Esophagus squamous epithelium (tissue), 4 donors: ENCODE measurements at regions not wholly inside any gene's neighbourhood (a gene's known extent, or its start where the extent isn't known, plus 50 kb on each side); places are given as distances from the start of the nearest gene placed in this dataset.

Experiments
- POLR2A ChIP-seq, 4 donors: fragments of 450-650 bp; IDR thresholded peaks; one replicate each; pipeline ENCODE4 v1.6.1; 2017; ENCODE audit warnings: antibody characterized with exemption in 4 of 4, mild to moderate bottlenecking in 4 of 4, moderate library complexity in 3 of 4
- TF ChIP-seq, protein P1 (sequence below), 6 experiments: fragments of 450-650 bp in 4 of 6; fragments of 200-600 bp in 2 of 6; sonication (generic) in 2 of 6; IDR thresholded peaks; one replicate each; pipeline ENCODE4 v1.5.1; 2016 to 2019; ENCODE audit warnings: antibody characterized with exemption in 6 of 6, mild to moderate bottlenecking in 4 of 6, moderate library complexity in 4 of 6

DNA sequence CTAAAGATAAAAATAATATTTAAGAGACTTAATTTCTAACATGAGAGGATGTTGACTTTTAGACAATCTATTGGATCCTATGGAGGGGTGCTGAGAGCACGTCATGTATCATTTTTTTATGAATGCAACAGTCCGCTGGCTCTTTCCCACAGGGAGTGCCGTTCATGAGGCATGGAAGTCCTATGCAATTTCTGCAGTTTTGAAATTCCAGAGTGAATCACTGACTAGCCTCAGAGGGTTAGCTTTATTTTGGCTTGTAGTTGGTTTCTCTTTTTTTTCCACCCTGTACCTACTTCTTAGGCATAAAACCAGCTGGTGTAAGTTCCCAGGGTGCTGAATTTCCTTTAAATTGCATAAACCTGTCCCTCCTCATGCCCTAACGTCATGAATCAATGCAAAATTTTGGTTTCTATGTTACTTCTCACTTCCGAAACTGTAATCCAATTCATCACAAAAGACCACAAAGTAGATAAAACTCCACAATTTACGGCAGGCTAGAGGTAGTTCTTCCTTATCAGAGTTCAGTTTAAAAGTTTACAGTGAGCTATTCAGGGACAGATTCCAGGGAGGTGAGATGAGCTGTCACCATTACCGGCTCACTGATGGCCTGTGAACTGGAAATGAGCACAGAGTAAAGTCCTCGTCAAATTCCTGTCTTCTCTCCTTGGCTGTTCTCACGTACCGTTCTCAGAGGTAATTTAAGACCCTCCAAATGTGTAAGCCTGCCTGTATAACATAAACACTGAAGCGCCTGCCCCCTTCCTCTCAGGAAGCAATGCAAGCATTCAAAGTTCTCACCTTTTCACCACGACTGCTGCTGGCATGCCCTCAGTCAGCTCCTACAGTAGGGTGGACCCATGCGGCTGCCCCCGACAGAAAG, 216.6 kb upstream of the SLC10A2 start:
- TF ChIP-seq, protein P1, sequence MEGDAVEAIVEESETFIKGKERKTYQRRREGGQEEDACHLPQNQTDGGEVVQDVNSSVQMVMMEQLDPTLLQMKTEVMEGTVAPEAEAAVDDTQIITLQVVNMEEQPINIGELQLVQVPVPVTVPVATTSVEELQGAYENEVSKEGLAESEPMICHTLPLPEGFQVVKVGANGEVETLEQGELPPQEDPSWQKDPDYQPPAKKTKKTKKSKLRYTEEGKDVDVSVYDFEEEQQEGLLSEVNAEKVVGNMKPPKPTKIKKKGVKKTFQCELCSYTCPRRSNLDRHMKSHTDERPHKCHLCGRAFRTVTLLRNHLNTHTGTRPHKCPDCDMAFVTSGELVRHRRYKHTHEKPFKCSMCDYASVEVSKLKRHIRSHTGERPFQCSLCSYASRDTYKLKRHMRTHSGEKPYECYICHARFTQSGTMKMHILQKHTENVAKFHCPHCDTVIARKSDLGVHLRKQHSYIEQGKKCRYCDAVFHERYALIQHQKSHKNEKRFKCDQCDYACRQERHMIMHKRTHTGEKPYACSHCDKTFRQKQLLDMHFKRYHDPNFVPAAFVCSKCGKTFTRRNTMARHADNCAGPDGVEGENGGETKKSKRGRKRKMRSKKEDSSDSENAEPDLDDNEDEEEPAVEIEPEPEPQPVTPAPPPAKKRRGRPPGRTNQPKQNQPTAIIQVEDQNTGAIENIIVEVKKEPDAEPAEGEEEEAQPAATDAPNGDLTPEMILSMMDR (IDR thresholded peaks at IDR 0.05): no peak
- TF ChIP-seq POLR2A (IDR thresholded peaks at IDR 0.05): no peak
